GM12878 (cell line): ENCODE measurements at regions not wholly inside any gene's neighbourhood (a gene's known extent, or its start where the extent isn't known, plus 50 kb on each side); places are given as distances from the start of the nearest gene placed in this dataset.

ENCODE experiments used
- ATAC-seq: fragments of 200-7000 bp; cut with Tn5 transposase; 3 replicates; pipeline ENCODE4 v1.9.1; 2020; ENCODE audit warnings: mild to moderate bottlenecking, moderate library complexity
- BruUV-seq: library from RNA; stranded (reverse); fragments of 400-500 nt; replicated peaks from 2 replicates; lab custom pipeline; 2021; lab: Mats Ljungman, UMichigan
- CTCF ChIA-PET: fragments of 300-600 bp; sonication (Branson Sonifier 250); formaldehyde crosslinking; extraction: SDS; loops from one replicate; lab custom pipeline; 2021; ENCODE audit warnings: inconsistent platforms; lab: Yijun Ruan, JAX
- POLR2A ChIA-PET: fragments of 350-600 bp; formaldehyde crosslinking; extraction: SDS; loops from one replicate; lab custom pipeline; 2021; ENCODE audit warnings: inconsistent platforms; lab: Charles Lee
- RAD21 ChIA-PET: fragments of 300-600 bp; sonication (Branson Sonifier 250); formaldehyde crosslinking; loops from one replicate; lab custom pipeline; 2023; ENCODE audit warnings: antibody characterized with exemption; ENCODE audit not compliant: unreplicated experiment; lab: Charles Lee
- SMC1A ChIA-PET: fragments of 300-600 bp; sonication (Branson Sonifier 250); formaldehyde crosslinking; loops from one replicate; lab custom pipeline; 2023; ENCODE audit not compliant: unreplicated experiment, uncharacterized antibody; lab: Charles Lee
- DNase-seq: peaks from one replicate; pipeline ENCODE4 v3.0.0-alpha.2; 2011; ENCODE audit warnings: low read depth, low spot score
- FAIRE-seq: peaks from 3 replicates; lab custom pipeline; 2011; peaks lifted over from hg19 to GRCh38; lab: Jason Lieb, UNC
- H2AFZ ChIP-seq: 2 replicates; pipeline ENCODE4 v1.6.0; 2011; ENCODE audit warnings: low read depth, low read length, control low read depth; ENCODE audit not compliant: control insufficient read depth
- H3K27ac ChIP-seq: 2 replicates; pipeline ENCODE4 v1.5.1; 2011; ENCODE audit warnings: control low read depth; ENCODE audit not compliant: control insufficient read depth, insufficient read depth
- H3K27me3 ChIP-seq, 2 experiments: replicated peaks in 1 of 2; 2 replicates each; pipeline versions ENCODE4 v1.6.0 to v1.6.1; 2011; ENCODE audit warnings: low read length in 1 of 2; ENCODE audit not compliant: control insufficient read depth in 2 of 2, insufficient read depth in 2 of 2
- H3K36me3 ChIP-seq, 2 experiments: 2 replicates each; pipeline ENCODE4 v1.5.1; 2011; ENCODE audit warnings: low read length in 1 of 2; ENCODE audit not compliant: control insufficient read depth in 2 of 2, insufficient read depth in 2 of 2
- H3K4me1 ChIP-seq: 2 replicates; pipeline ENCODE4 v1.6.1; 2011; ENCODE audit warnings: mild to moderate bottlenecking, low read length, moderate library complexity, mixed read lengths; ENCODE audit not compliant: control insufficient read depth, insufficient read depth
- H3K4me2 ChIP-seq: 2 replicates; pipeline ENCODE4 v1.6.0; 2011; ENCODE audit warnings: control low read depth; ENCODE audit not compliant: control insufficient read depth, insufficient read depth
- H3K4me3 ChIP-seq: fragments of 200-600 bp; sonication (generic); 2 replicates; pipeline ENCODE4 v1.5.1; 2016
- H3K79me2 ChIP-seq: 2 replicates; pipeline ENCODE4 v1.6.0; 2011; ENCODE audit warnings: low read length; ENCODE audit not compliant: control insufficient read depth, insufficient read depth
- H3K9ac ChIP-seq: 2 replicates; pipeline ENCODE4 v1.8.0; 2011; ENCODE audit warnings: low read length, control low read depth, mixed read lengths; ENCODE audit not compliant: control insufficient read depth, insufficient read depth
- H3K9me3 ChIP-seq: replicated peaks from 3 replicates; pipeline ENCODE4 v1.5.1; 2011; ENCODE audit warnings: mild to moderate bottlenecking, low read length; ENCODE audit not compliant: control insufficient read depth, insufficient read depth
- H4K20me1 ChIP-seq: 2 replicates; pipeline ENCODE4 v1.6.0; 2011; ENCODE audit not compliant: control insufficient read depth, insufficient read depth
- ATF3 ChIP-seq: IDR thresholded peaks from 2 replicates; pipeline ENCODE4 v1.6.1; 2011; ENCODE audit warnings: low read depth, mild to moderate bottlenecking, low read length, moderate library complexity, borderline replicate concordance; ENCODE audit errors: extremely low read depth
- HSF1 ChIP-seq: fragments of 150-350 bp; IDR thresholded peaks from 2 replicates; pipeline ENCODE4 v1.6.1; 2014; ENCODE audit warnings: mild to moderate bottlenecking, low read depth, low read length
- IKZF2 ChIP-seq, 2 experiments: fragments of 450-650 bp; IDR thresholded peaks; 2 replicates each; pipeline ENCODE4 v1.6.1; 2017; ENCODE audit warnings: mild to moderate bottlenecking in 2 of 2, moderate library complexity in 2 of 2
- MEF2B ChIP-seq: fragments of 450-650 bp; IDR thresholded peaks from 2 replicates; pipeline ENCODE4 v1.6.1; 2018; ENCODE audit warnings: mild to moderate bottlenecking, moderate library complexity; ENCODE audit not compliant: partially characterized antibody, poor library complexity, severe bottlenecking
- MLLT1 ChIP-seq: fragments of 450-650 bp; IDR thresholded peaks from 2 replicates; pipeline ENCODE4 v1.6.1; 2016; ENCODE audit warnings: mild to moderate bottlenecking
- NR2C2 ChIP-seq: IDR thresholded peaks from 2 replicates; pipeline ENCODE4 v1.6.1; 2011; ENCODE audit warnings: borderline replicate concordance, low read depth; ENCODE audit not compliant: control insufficient read depth, insufficient read length
- NRF1 ChIP-seq: conservative IDR thresholded peaks from 2 replicates; pipeline ENCODE4 v1.6.1; 2011; ENCODE audit warnings: mild to moderate bottlenecking, low read depth, low read length, improper control_type of control experiment
- PAX5 ChIP-seq: IDR thresholded peaks from 2 replicates; pipeline ENCODE4 v1.6.1; 2011; ENCODE audit warnings: low read depth, low read length, borderline replicate concordance
- RB1 ChIP-seq: fragments of 450-650 bp; formaldehyde crosslinking; IDR thresholded peaks from 2 replicates; pipeline ENCODE4 v1.6.1; 2017; ENCODE audit warnings: mild to moderate bottlenecking, borderline replicate concordance
- SP1 ChIP-seq: IDR thresholded peaks from one replicate; pipeline ENCODE4 v1.6.1; 2011; ENCODE audit warnings: low read depth, low read length
- SPI1 ChIP-seq: IDR thresholded peaks from 2 replicates; pipeline ENCODE4 v1.6.1; 2011; ENCODE audit warnings: low read depth, mild to moderate bottlenecking, low read length, moderate library complexity, borderline replicate concordance; ENCODE audit not compliant: insufficient read depth
- SRF ChIP-seq, 2 experiments: IDR thresholded peaks; 2 replicates each; pipeline ENCODE4 v1.6.1; 2011; ENCODE audit warnings: low read depth in 2 of 2, low read length in 2 of 2, mild to moderate bottlenecking in 1 of 2, moderate library complexity in 1 of 2
- TBL1XR1 ChIP-seq: IDR thresholded peaks from 2 replicates; pipeline ENCODE4 v1.6.1; 2012; ENCODE audit warnings: low read depth, low read length, improper control_type of control experiment
- ZBED1 ChIP-seq: IDR thresholded peaks from 2 replicates; pipeline ENCODE4 v1.6.1; 2016; ENCODE audit warnings: borderline replicate concordance
- WGBS: methylation state at CpG from one replicate; pipeline ENCODE4 v1.1.6; 2016; ENCODE audit warnings: low lambda C conversion rate; ENCODE audit not compliant: insufficient replicate concordance, insufficient coverage; ENCODE audit errors: missing lambda C conversion rate; 5-methylcytosine and 5-hydroxymethylcytosine counted together
- in situ Hi-C: fragments of 300-500 bp; cut with MboI; formaldehyde crosslinking; loops from 9 replicates; pipeline ENCODE4 v1.14.3; 2018; ENCODE audit warnings: mixed read lengths
- intact Hi-C: fragments of 100-400 bp; cut with micrococcal nuclease; formaldehyde crosslinking; loops from one replicate; pipeline ENCODE4 v1.14.2; 2022; ENCODE audit not compliant: unreplicated experiment
- TF ChIP-seq, protein P1 (sequence below): fragments of 450-650 bp; IDR thresholded peaks from 2 replicates; pipeline ENCODE4 v1.6.1; 2017; ENCODE audit warnings: mild to moderate bottlenecking, moderate library complexity

- TF ChIP-seq, protein P1, sequence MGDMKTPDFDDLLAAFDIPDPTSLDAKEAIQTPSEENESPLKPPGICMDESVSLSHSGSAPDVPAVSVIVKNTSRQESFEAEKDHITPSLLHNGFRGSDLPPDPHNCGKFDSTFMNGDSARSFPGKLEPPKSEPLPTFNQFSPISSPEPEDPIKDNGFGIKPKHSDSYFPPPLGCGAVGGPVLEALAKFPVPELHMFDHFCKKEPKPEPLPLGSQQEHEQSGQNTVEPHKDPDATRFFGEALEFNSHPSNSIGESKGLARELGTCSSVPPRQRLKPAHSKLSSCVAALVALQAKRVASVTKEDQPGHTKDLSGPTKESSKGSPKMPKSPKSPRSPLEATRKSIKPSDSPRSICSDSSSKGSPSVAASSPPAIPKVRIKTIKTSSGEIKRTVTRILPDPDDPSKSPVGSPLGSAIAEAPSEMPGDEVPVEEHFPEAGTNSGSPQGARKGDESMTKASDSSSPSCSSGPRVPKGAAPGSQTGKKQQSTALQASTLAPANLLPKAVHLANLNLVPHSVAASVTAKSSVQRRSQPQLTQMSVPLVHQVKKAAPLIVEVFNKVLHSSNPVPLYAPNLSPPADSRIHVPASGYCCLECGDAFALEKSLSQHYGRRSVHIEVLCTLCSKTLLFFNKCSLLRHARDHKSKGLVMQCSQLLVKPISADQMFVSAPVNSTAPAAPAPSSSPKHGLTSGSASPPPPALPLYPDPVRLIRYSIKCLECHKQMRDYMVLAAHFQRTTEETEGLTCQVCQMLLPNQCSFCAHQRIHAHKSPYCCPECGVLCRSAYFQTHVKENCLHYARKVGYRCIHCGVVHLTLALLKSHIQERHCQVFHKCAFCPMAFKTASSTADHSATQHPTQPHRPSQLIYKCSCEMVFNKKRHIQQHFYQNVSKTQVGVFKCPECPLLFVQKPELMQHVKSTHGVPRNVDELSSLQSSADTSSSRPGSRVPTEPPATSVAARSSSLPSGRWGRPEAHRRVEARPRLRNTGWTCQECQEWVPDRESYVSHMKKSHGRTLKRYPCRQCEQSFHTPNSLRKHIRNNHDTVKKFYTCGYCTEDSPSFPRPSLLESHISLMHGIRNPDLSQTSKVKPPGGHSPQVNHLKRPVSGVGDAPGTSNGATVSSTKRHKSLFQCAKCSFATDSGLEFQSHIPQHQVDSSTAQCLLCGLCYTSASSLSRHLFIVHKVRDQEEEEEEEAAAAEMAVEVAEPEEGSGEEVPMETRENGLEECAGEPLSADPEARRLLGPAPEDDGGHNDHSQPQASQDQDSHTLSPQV: no peak
- no peak for TF ChIP-seq MLLT1
- no peak for TF ChIP-seq ZBED1
These were observed 274.2 kb upstream of the TARS1 start (continued) for GRCh38 chr5:33166522-33166921.

DNA sequence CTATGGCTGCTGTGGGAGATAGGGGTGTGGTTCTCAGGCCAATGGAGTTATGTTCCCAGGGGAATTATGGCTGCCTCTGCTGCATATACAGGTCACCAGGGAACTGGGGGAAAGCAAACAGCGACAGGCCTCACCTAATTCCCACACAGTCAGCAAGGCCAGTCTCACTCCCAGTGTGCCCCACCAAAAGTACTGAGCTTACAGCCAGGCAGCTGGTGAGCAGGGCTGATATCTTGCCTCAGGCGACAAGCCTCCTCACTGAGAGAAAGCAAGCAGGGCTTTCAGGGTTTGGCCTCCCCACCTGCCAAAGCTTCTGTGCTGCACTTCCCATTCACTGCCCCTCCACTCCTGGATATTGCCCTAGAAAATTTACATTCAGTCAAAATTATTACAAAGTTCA lies 273.8 kb upstream of the TARS1 start:
- FAIRE-seq (no peak), DNase-seq (no peak), ATAC-seq (no peak)
- in situ Hi-C loops (no loop called here), intact Hi-C loops (loop anchor here (10.0 kb wide), 1 partner anchor 808 kb away; no protein-coding TSS in a partner anchor)
- no peaks in the 10 kb centered on the region for H3K36me3 ChIP-seq
- SMC1A ChIA-PET: interaction anchor here (1.1 kb wide), 1 partner anchor 767 kb away, joined by 3 read pairs; no protein-coding TSS in a partner anchor
- no peaks in the 10 kb centered on the region for H4K20me1 ChIP-seq
- H3K4me1 ChIP-seq: no peaks in the 10 kb centered on the region
- H3K27me3 ChIP-seq: no peaks in the 10 kb centered on the region
- H3K79me2 ChIP-seq: no peaks in the 10 kb centered on the region
- RAD21 ChIA-PET: interaction anchor here (1.4 kb wide), 1 partner anchor 133 kb away, joined by 4 read pairs; no protein-coding TSS in a partner anchor
- CTCF ChIA-PET: interaction anchor here (0.6 to 1.3 kb wide), 6 partner anchors 13 to 903 kb away, joined by 3 to 5 read pairs (median 3); no protein-coding TSS in a partner anchor
- no peak overlapping the region for H3K4me3 ChIP-seq
- H2AFZ ChIP-seq: no peak overlapping the region
- H3K9ac ChIP-seq: no peak overlapping the region
- H3K9me3 ChIP-seq: no peaks in the 10 kb centered on the region; the same call in 2 of the 3 replicates
- POLR2A ChIA-PET: no interaction called here
- H3K27ac ChIP-seq: no peak overlapping the region
- WGBS: 23% methylated on average over 2 of the region's 2 CpGs
- no TSS peak for BruUV-seq
- H3K4me2 ChIP-seq: no peak overlapping the region
- no peak for TF ChIP-seq IKZF2 (IDR thresholded peaks at IDR 0.05)
- no peak for TF ChIP-seq SRF (IDR thresholded peaks at IDR 0.05; ENCODE audit: low read depth in 2 of 2, low read length in 2 of 2)
- no peak for TF ChIP-seq NRF1
- TF ChIP-seq TBL1XR1: no peak
- TF ChIP-seq PAX5: no peak
- no peak for TF ChIP-seq SPI1
- no peak for TF ChIP-seq NR2C2
- TF ChIP-seq RB1: no peak
- no peak for TF ChIP-seq MEF2B
- TF ChIP-seq HSF1: no peak
- TF ChIP-seq ATF3: no peak
- no peak for TF ChIP-seq SP1
